ENCODE measurements at regions not wholly inside any gene's neighbourhood (a gene's known extent, or its start where the extent isn't known, plus 50 kb on each side); places are given as distances from the start of the nearest gene placed in this dataset.
"Not testable (repeated sequence)": the region's sequence is repeated elsewhere in the genome, so short reads cannot be mapped to it uniquely, and the experiment has no call there.

DNA sequence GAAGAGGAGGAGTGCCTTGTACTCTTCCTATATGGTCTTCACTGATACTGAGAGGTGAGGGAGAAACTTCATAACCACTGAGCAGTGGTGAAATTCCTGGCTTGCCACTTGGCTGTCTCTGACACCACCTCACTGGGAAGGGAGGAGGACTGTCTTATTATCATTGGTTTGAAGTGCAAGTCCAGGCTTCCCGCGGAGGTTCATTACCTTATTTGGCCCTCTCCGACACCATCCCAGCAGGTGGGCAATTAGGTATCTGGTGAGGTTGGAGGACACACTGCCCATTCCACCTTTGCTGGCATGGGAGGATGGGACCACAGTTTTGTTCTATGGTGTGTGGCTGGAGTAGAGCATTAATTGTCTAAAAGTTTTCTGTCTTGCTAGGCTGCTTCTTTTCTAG is 206.1 kb downstream of the LHFPL1 start:
- Histone ChIP-seq H3K9ac (ENCODE audit: low read length in 3 of 3) (no peak overlapping the region), H3K4me1 (ENCODE audit: control insufficient read depth in 2 of 3, insufficient read depth in 2 of 3, low read depth in 1 of 3, low read length in 3 of 3) (no peaks in the 10 kb centered on the region), H3K27ac (ENCODE audit: low read depth in 2 of 2, low read length in 2 of 2) (no peak overlapping the region), H3K27me3 (ENCODE audit: control insufficient read depth, insufficient read depth, low read length) (peaks cover 2% of the 10 kb centered on the region), H3K4me3 (ENCODE audit: low read length in 3 of 3) (no peak overlapping the region), H3K36me3 (ENCODE audit: control insufficient read depth in 2 of 3, insufficient read depth in 3 of 3, low read length in 3 of 3) (no peaks in the 10 kb centered on the region), H3K9me3 (ENCODE audit: control insufficient read depth in 2 of 3, insufficient read depth in 1 of 3, low read length in 3 of 3) (no peaks in the 10 kb centered on the region)
- DNase-seq (no peak), FAIRE-seq (no peak)
- TF ChIP-seq, protein P1, sequence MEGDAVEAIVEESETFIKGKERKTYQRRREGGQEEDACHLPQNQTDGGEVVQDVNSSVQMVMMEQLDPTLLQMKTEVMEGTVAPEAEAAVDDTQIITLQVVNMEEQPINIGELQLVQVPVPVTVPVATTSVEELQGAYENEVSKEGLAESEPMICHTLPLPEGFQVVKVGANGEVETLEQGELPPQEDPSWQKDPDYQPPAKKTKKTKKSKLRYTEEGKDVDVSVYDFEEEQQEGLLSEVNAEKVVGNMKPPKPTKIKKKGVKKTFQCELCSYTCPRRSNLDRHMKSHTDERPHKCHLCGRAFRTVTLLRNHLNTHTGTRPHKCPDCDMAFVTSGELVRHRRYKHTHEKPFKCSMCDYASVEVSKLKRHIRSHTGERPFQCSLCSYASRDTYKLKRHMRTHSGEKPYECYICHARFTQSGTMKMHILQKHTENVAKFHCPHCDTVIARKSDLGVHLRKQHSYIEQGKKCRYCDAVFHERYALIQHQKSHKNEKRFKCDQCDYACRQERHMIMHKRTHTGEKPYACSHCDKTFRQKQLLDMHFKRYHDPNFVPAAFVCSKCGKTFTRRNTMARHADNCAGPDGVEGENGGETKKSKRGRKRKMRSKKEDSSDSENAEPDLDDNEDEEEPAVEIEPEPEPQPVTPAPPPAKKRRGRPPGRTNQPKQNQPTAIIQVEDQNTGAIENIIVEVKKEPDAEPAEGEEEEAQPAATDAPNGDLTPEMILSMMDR (IDR thresholded peaks at IDR 0.05; ENCODE audit: borderline replicate concordance, extremely low read depth, insufficient read depth): no peak
- intact Hi-C loops (cut with DNase I): no loop called here

DNA sequence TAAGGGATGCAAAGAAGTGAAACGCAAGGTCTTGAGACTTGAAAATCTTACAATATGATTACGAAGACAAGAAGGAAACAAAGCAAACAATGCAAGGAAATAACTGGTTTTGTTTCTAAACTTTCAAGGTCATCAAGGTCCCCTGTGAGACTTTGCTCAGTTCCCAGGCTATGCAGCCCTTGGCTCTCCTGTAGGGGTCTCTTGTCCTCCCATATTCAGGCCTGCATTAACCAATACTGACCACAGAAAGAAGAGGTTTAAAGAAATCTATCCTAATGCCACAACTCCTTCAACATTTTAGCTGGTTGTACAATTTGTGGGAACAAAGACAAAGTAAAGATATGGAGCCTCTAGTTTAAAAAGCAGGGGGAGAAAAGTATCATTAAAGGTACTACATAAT is 209.2 kb downstream of the LHFPL1 start:
- no peak overlapping the region for H3K27ac ChIP-seq (ENCODE audit: low read depth in 2 of 2, low read length in 2 of 2)
- DNase-seq (no peak), FAIRE-seq (no peak)
- intact Hi-C loops (cut with DNase I): no loop called here
- TF ChIP-seq, protein P1 (IDR thresholded peaks at IDR 0.05; ENCODE audit: borderline replicate concordance, extremely low read depth, insufficient read depth): no peak
- H3K4me3 ChIP-seq (ENCODE audit: low read length in 3 of 3): no peak overlapping the region
- no peaks in the 10 kb centered on the region for H3K4me1 ChIP-seq (ENCODE audit: control insufficient read depth in 2 of 3, insufficient read depth in 2 of 3, low read depth in 1 of 3, low read length in 3 of 3)
- no peaks in the 10 kb centered on the region for H3K36me3 ChIP-seq (ENCODE audit: control insufficient read depth in 2 of 3, insufficient read depth in 3 of 3, low read length in 3 of 3)
- H3K27me3 ChIP-seq (ENCODE audit: control insufficient read depth, insufficient read depth, low read length): peaks cover 2% of the 10 kb centered on the region
- H3K9ac ChIP-seq (ENCODE audit: low read length in 3 of 3): no peak overlapping the region
- H3K9me3 ChIP-seq (ENCODE audit: control insufficient read depth in 2 of 3, insufficient read depth in 1 of 3, low read length in 3 of 3): no peaks in the 10 kb centered on the region

DNA sequence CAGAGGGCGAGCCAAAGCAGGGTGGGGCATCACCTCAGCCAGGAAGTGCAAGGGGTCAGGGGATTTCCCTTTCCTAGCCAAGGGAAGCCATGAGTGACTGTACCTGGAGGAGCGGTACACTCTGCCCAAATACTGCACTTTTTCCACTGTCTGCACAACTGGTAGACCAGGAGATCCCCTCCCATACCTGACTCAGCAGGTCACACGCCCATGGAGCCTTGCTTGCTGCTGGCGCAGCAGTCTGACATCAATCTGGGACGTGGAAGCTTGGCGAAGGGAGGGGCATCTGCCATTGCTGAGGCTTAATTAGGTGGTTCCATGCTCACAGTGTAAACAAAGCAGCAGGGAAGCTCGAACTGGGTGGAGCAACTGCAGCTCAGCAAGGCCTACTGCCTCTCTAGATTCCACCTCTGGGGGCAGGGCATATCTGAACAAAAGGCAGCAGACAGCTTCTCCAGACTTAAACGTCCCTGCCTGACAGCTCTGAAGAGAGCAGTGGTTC is 217.7 kb downstream of the LHFPL1 start:
- FAIRE-seq; H3K9me3 ChIP-seq (ENCODE audit: control insufficient read depth in 2 of 3, insufficient read depth in 1 of 3, low read length in 3 of 3); H3K9ac ChIP-seq (ENCODE audit: low read length in 3 of 3); H3K4me1 ChIP-seq (ENCODE audit: control insufficient read depth in 2 of 3, insufficient read depth in 2 of 3, low read depth in 1 of 3, low read length in 3 of 3); H3K4me3 ChIP-seq (ENCODE audit: low read length in 3 of 3); intact Hi-C loops (cut with DNase I); H3K36me3 ChIP-seq (ENCODE audit: control insufficient read depth in 2 of 3, insufficient read depth in 3 of 3, low read length in 3 of 3); H3K27me3 ChIP-seq (ENCODE audit: control insufficient read depth, insufficient read depth, low read length); H3K27ac ChIP-seq (ENCODE audit: low read depth in 2 of 2, low read length in 2 of 2): not testable (repeated sequence)
- peak in 1 of 5 donors; percentile 28 for DNase-seq

DNA sequence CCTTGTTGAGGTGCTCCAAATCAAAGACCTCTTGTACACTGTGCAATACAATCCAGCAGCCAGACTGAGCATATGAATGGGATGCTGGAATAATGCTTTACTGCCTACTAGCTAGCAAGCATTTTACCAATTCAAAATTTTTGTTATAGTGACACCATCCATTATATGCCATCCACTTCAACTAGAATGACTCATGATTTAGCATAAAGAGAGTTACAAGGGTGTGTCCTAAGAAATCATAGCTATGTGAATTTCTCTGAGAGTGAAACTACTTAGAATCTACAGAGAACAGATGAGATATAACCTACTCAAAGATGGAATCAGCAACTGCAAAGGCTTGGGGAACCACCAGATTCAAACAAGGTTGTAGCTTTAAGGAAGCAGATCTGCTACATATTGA is 221.9 kb downstream of the LHFPL1 start:
- Histone ChIP-seq H3K4me3 (ENCODE audit: low read length in 3 of 3) (no peak overlapping the region), H3K36me3 (ENCODE audit: control insufficient read depth in 2 of 3, insufficient read depth in 3 of 3, low read length in 3 of 3) (no peaks in the 10 kb centered on the region), H3K27ac (ENCODE audit: low read depth in 2 of 2, low read length in 2 of 2) (no peak overlapping the region), H3K9me3 (ENCODE audit: control insufficient read depth in 2 of 3, insufficient read depth in 1 of 3, low read length in 3 of 3) (no peaks in the 10 kb centered on the region), H3K4me1 (ENCODE audit: control insufficient read depth in 2 of 3, insufficient read depth in 2 of 3, low read depth in 1 of 3, low read length in 3 of 3) (no peaks in the 10 kb centered on the region), H3K27me3 (ENCODE audit: control insufficient read depth, insufficient read depth, low read length) (no peaks in the 10 kb centered on the region), H3K9ac (ENCODE audit: low read length in 3 of 3) (no peak overlapping the region)
- FAIRE-seq (no peak), DNase-seq (no peak)
- TF ChIP-seq, protein P1 (IDR thresholded peaks at IDR 0.05; ENCODE audit: borderline replicate concordance, extremely low read depth, insufficient read depth): no peak
- intact Hi-C loops (cut with DNase I): no loop called here

Measured in kidney (tissue), 13 donors.